C4-2B (cell line): ENCODE measurements at regions not wholly inside any gene's neighbourhood (a gene's known extent, or its start where the extent isn't known, plus 50 kb on each side); places are given as distances from the start of the nearest gene placed in this dataset.

ENCODE experiments used
- H3K27ac ChIP-seq: fragments of 450-650 bp; 2 replicates; pipeline ENCODE4 v1.5.1; 2017
- ZFX ChIP-seq: fragments of 450-650 bp; IDR thresholded peaks from 2 replicates; pipeline ENCODE4 v1.6.1; 2017
- TF ChIP-seq, protein P1 (sequence below): fragments of 450-650 bp; conservative IDR thresholded peaks from 2 replicates; pipeline ENCODE4 v1.5.1; 2017; ENCODE audit warnings: mild to moderate bottlenecking

DNA sequence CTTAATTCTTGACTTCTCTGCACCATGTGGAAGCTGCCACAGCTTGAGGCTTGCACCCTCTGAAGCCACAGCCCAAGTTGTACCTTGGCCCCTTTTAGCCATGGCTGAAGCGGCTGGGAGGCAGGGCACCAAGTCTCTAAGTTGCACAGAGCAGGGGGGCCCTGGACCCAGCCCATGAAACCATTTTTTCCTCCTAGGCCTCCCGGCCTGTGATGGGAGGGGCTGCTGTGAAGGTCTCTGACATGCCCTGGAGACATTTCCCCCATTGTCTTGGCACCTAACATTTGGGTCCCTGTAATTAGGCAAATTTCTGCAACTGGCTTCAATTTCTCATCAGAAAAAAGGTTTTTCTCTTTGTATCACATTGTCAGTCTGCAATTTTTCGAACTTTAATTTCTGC, 92.8 kb upstream of the GALNT15 start:
- TF ChIP-seq, protein P1, sequence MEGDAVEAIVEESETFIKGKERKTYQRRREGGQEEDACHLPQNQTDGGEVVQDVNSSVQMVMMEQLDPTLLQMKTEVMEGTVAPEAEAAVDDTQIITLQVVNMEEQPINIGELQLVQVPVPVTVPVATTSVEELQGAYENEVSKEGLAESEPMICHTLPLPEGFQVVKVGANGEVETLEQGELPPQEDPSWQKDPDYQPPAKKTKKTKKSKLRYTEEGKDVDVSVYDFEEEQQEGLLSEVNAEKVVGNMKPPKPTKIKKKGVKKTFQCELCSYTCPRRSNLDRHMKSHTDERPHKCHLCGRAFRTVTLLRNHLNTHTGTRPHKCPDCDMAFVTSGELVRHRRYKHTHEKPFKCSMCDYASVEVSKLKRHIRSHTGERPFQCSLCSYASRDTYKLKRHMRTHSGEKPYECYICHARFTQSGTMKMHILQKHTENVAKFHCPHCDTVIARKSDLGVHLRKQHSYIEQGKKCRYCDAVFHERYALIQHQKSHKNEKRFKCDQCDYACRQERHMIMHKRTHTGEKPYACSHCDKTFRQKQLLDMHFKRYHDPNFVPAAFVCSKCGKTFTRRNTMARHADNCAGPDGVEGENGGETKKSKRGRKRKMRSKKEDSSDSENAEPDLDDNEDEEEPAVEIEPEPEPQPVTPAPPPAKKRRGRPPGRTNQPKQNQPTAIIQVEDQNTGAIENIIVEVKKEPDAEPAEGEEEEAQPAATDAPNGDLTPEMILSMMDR: no peak
- TF ChIP-seq ZFX: no peak
- H3K27ac ChIP-seq: no peak overlapping the region

DNA sequence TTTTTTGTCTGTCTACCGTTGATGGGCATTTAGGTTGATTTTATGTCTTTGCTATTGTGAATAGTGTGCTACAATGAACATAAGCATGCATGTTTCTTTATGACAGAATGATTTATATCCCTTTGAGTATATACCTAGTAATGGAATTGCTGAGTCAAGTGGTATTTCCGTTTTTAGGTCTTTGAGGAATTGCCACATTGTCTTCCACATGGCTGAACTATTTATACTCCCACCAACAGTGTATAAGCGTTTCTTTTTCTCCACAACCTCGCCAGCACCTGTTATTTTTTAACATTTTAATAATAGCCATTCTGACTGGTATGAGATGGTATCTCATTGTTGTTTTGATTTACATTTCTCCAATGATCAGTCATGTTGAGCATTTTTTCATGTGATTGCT, 89.6 kb upstream of the GALNT15 start:
- no peak for TF ChIP-seq ZFX
- TF ChIP-seq, protein P1: no peak
- H3K27ac ChIP-seq: no peak overlapping the region

- H3K27ac ChIP-seq: no peak overlapping the region
- TF ChIP-seq, protein P1: no peak
- no peak for TF ChIP-seq ZFX
These were observed 89.1 kb upstream of the GALNT15 start for GRCh38 chr3:16085410-16085809.

DNA sequence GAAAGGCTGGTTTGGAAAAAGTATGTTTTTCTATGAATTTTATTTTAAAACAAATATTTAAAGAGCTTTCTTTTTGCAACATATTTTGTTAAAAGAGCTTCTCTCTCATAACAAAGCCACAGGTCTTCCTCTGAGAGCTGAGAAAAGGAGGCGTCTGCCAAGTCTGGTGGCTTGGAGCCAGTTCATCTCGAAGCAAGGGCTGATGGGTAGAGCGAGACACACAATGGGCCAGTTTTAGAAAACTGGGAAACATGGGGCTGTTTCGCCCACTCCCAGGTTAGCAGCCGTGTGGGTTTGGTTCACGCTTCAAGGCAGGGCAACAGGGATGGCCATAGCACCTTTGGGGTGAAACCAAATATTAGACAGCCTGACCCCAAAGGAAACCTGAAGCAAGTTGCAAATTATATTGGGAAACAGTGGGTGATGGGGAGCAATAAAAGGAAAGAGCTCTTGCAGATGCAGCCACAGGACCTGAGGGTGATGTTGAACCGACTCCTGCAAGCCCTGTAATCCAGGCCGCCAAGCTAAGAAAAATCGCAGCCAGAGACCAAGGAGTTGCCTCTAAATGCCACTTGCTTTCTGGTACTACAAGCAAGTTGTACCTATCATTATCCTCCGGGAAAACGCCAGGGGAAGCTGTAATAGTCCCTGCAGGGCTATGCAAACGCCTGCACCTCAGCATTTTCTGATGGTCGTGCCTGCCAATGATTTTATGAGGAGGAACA, 88.4 kb upstream of the GALNT15 start:
- TF ChIP-seq, protein P1: no peak
- TF ChIP-seq ZFX: no peak
- H3K27ac ChIP-seq: no peak overlapping the region

- TF ChIP-seq ZFX: no peak
- TF ChIP-seq, protein P1: no peak
- no peak overlapping the region for H3K27ac ChIP-seq
These were observed 87.8 kb upstream of the GALNT15 start for GRCh38 chr3:16086690-16087089.

- H3K27ac ChIP-seq: no peak overlapping the region
- no peak for TF ChIP-seq ZFX
- TF ChIP-seq, protein P1: no peak
These were observed 86.0 kb upstream of the GALNT15 start for GRCh38 chr3:16088496-16088895.

DNA sequence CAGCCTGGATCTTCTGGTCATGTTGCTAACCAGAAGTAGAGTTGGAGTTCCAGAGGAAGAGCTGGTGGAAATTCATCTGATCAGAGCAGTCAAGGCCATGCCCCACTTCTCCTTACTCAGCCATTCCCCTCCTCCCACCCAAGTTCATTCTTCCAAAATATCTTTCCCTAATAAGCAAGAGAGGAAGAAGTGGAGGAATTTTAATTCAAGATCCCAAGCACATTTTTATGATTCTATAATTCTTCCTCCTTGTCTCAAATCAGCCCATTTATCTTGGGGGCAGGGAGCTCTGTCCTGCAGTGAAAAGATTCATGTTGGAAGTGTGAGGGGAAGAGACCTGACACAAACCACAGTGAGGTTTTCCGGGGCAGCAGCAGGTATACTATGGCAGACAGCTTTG, 85.0 kb upstream of the GALNT15 start:
- TF ChIP-seq ZFX: no peak
- TF ChIP-seq, protein P1: no peak
- no peak overlapping the region for H3K27ac ChIP-seq
